RWPE1 (cell line): ENCODE measurements at regions not wholly inside any gene's neighbourhood (a gene's known extent, or its start where the extent isn't known, plus 50 kb on each side); places are given as distances from the start of the nearest gene placed in this dataset.

Experiments
- CTCF ChIA-PET: fragments of 350-600 bp; sonication (Branson Sonifier 250); formaldehyde crosslinking; extraction: SDS; loops from one replicate; lab custom pipeline; 2021; lab: Yijun Ruan, JAX
- POLR2A ChIA-PET: fragments of 400-600 bp; formaldehyde crosslinking; extraction: SDS; loops from one replicate; lab custom pipeline; 2020; ENCODE audit warnings: antibody characterized with exemption; ENCODE audit not compliant: low non-redundant PET; lab: Yijun Ruan, JAX
- DNase-seq: peaks from one replicate; pipeline ENCODE4 v3.0.0; 2012; ENCODE audit warnings: low spot score
- H3K27ac ChIP-seq: fragments of 450-650 bp; 2 replicates; pipeline ENCODE4 v1.5.1; 2017
- TF ChIP-seq, protein P1 (sequence below): fragments of 450-650 bp; conservative IDR thresholded peaks from 2 replicates; pipeline ENCODE4 v1.5.1; 2017; ENCODE audit warnings: low read depth, mild to moderate bottlenecking

DNA sequence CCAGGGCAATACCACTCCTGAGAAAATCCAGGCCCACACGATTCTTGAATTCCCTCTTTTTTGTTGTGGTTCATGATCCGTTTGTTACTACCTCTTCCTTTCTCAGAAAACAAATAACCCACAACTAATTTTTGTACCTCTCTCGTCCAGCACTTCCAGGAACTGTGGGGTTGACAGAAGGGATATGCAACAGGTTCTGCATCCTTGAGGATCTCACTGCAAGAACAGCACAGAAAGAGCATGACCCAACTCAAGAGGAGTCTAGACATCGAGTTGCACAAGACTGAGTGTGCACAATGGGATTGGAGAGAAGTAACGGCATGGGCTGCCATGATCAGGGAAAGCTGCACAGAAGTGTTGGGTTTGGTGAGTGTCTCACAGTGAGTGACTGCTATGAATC lies 533.3 kb downstream of the SOX2 start:
- CTCF ChIA-PET, result no interaction called here
- TF ChIP-seq, protein P1, sequence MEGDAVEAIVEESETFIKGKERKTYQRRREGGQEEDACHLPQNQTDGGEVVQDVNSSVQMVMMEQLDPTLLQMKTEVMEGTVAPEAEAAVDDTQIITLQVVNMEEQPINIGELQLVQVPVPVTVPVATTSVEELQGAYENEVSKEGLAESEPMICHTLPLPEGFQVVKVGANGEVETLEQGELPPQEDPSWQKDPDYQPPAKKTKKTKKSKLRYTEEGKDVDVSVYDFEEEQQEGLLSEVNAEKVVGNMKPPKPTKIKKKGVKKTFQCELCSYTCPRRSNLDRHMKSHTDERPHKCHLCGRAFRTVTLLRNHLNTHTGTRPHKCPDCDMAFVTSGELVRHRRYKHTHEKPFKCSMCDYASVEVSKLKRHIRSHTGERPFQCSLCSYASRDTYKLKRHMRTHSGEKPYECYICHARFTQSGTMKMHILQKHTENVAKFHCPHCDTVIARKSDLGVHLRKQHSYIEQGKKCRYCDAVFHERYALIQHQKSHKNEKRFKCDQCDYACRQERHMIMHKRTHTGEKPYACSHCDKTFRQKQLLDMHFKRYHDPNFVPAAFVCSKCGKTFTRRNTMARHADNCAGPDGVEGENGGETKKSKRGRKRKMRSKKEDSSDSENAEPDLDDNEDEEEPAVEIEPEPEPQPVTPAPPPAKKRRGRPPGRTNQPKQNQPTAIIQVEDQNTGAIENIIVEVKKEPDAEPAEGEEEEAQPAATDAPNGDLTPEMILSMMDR, result no peak
- DNase-seq, result no peak
- H3K27ac ChIP-seq, result no peak overlapping the region
- POLR2A ChIA-PET, result no interaction called here

DNA sequence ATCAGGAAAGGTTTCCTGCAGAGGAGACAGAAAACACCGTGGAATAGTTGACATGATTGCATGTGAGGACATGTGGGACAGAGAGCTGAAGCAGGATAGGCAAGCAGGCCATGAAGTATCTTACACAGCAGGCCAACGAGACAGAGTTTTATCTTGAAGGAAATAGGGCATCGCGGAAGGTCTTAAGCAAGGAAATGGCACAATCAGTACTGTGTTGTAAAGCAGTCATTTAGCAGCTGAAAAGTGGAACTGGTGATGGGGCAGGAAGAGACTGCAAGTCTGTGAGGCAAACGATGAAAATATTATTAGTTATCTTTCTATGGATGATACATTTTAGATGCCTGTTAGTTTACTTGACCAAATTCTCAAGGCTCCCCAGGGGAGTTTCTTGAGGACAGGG lies 535.1 kb downstream of the SOX2 start:
- no peak overlapping the region for H3K27ac ChIP-seq
- DNase-seq, result no peak
- POLR2A ChIA-PET, result no interaction called here
- TF ChIP-seq, protein P1, result no peak
- CTCF ChIA-PET, result interaction anchor here (0.6 kb wide), 1 partner anchor 492 kb away, joined by 4 read pairs; no protein-coding TSS in a partner anchor

DNA sequence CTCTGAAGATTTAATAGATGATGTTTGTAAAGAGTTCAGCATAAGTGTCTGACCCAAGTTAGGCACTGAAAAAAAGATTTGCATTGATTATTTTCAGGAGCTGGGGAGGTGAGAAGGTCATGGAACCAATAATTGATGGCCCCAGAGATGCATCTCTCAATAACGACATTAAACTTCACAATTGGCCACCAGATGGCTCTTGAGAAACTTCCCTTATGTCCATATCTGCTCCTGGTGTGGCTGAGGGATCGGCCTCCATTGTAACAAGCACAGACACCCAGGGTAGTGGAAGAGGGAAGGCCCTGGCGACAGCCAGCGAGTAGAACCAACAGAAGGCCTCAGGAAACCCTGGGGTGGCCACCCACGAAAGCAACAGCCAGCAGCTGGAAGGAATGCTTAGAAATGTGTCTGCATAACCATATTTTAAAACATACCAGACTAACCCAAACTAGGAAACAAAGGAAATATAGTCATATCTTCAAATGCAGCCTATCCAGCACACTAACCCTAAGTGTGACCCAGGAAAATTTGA lies 536.7 kb downstream of the SOX2 start:
- ChIA-PET POLR2A (interaction anchor here (0.6 kb wide), 1 partner anchor 33 kb away, joined by 3 read pairs; no protein-coding TSS in a partner anchor), CTCF (no interaction called here)
- DNase-seq, result no peak
- no peak overlapping the region for H3K27ac ChIP-seq
- TF ChIP-seq, protein P1, result no peak

DNA sequence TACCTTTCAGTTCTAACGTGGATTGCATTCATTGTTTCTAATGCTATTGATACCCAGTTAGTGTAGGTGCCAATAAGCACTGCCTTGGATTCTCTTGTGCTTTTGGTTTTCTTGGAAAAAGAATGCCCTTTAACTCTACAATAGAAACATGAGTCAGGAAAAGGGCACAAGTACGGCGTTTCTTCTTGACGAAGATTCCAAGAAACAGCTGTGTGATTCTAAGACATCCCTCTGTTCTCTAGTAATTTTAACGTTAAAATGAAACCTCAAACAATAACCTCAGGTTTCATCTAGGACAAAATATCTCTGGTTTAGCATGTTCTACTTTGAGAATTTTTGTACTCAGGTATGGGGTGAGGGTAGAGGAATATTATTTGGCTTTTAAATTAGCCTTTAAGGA lies 540.5 kb upstream of the ATP11B start:
- DNase-seq, result no peak
- TF ChIP-seq, protein P1, result no peak
- ChIA-PET CTCF (interaction anchor here (0.6 kb wide), 1 partner anchor 530 kb away, joined by 3 read pairs; no protein-coding TSS in a partner anchor), POLR2A (no interaction called here)
- H3K27ac ChIP-seq, result no peak overlapping the region

DNA sequence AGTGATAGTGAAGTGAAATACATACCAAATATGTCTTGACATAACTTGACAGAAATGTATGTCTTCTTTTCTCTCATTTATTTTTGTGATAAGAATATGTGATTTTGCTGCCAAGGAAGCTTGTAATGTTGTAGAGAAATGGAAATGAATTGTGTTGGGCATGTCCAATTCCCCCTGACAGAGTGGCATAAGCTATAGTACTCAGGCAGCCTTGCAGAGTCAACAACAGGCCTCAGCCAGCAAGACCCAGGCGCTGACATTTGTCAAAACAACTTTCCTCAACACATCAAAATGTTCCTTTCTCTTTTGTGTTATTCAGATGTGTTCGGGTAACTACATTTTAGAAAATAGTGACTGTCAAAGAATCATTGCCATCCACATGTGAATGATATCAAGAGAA lies 538.1 kb upstream of the ATP11B start:
- POLR2A ChIA-PET, result no interaction called here

DNA sequence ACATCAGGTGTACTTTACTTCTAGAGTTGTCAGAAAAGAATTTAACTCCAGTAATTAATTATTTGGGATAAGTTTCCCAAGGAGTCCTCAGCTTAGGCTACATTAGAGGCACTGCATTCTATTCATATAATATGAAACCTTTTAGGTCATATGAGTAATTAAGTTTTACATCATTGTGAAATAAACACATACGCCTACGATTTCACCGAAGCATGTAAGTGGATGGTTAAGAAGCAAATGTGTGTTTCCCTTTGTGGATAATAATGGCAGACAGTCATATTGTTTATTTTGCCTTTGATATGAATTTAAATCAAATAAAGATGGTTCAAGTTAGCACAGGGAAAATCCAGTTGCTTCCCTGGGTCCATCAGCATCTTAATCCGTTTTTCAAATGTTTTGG lies 535.9 kb upstream of the ATP11B start:
- no peak for DNase-seq
- ChIA-PET CTCF (interaction anchor here (0.6 kb wide), 1 partner anchor 123 kb away, joined by 3 read pairs; no protein-coding TSS in a partner anchor), POLR2A (no interaction called here)
- TF ChIP-seq, protein P1, result no peak
- H3K27ac ChIP-seq, result no peak overlapping the region

More for the DNA sequence above, 538.1 kb upstream of the ATP11B start:
- no peak overlapping the region for H3K27ac ChIP-seq
- DNase-seq, result no peak
- CTCF ChIA-PET, result interaction anchor here (0.7 kb wide), 1 partner anchor 306 kb away, joined by 4 read pairs; no protein-coding TSS in a partner anchor
- TF ChIP-seq, protein P1, result no peak
